Skeletal muscle satellite cell (primary cell): ENCODE measurements at regions not wholly inside any gene's neighbourhood (a gene's known extent, or its start where the extent isn't known, plus 50 kb on each side); places are given as distances from the start of the nearest gene placed in this dataset.
"Not testable (repeated sequence)": the region's sequence is repeated elsewhere in the genome, so short reads cannot be mapped to it uniquely, and the experiment has no call there.

Experiments used
- H3K27me3 ChIP-seq: 2 replicates; pipeline ENCODE4 v1.7.0; 2013; ENCODE audit warnings: low read length; ENCODE audit not compliant: control insufficient read depth, insufficient read depth
- H3K36me3 ChIP-seq: 2 replicates; pipeline ENCODE4 v1.7.0; 2013; ENCODE audit warnings: mild to moderate bottlenecking, control low read depth, low read length; ENCODE audit not compliant: insufficient read depth
- H3K4me1 ChIP-seq: 2 replicates; pipeline ENCODE4 v1.7.0; 2013; ENCODE audit warnings: low read length; ENCODE audit not compliant: control insufficient read depth, insufficient read depth
- H3K4me2 ChIP-seq: 2 replicates; pipeline ENCODE4 v1.7.0; 2013; ENCODE audit warnings: mild to moderate bottlenecking, low read length
- H3K4me3 ChIP-seq: 2 replicates; pipeline ENCODE4 v1.7.0; 2013; ENCODE audit warnings: low read length
- H3K9ac ChIP-seq: 2 replicates; pipeline ENCODE4 v1.7.0; 2013; ENCODE audit warnings: mild to moderate bottlenecking, low read depth, low read length, moderate library complexity
- H3K9me3 ChIP-seq: replicated peaks from 2 replicates; pipeline ENCODE4 v1.7.0; 2013; ENCODE audit warnings: mild to moderate bottlenecking, control low read depth, low read length

- Histone ChIP-seq H3K4me2 (no peak overlapping the region), H3K4me3 (no peak overlapping the region), H3K9ac (no peak overlapping the region), H3K4me1 (no peaks in the 10 kb centered on the region), H3K36me3 (no peaks in the 10 kb centered on the region), H3K27me3 (no peaks in the 10 kb centered on the region), H3K9me3 (no peaks in the 10 kb centered on the region)
Observed at GRCh38 chr3:139189943-139190342, 145.3 kb upstream of the PRR23C start.

- not testable (repeated sequence) for H3K36me3 ChIP-seq, H3K4me2 ChIP-seq, H3K9me3 ChIP-seq, H3K4me1 ChIP-seq, H3K27me3 ChIP-seq, H3K4me3 ChIP-seq, H3K9ac ChIP-seq
Observed at GRCh38 chr3:139194421-139194820, 149.4 kb upstream of the MRPS22 start.

GRCh38 chr3:139196146-139196545 lies 147.7 kb upstream of the MRPS22 start:
- not testable (repeated sequence) for H3K9ac ChIP-seq, H3K36me3 ChIP-seq, H3K9me3 ChIP-seq, H3K4me1 ChIP-seq, H3K4me3 ChIP-seq, H3K4me2 ChIP-seq, H3K27me3 ChIP-seq

- H3K36me3 ChIP-seq = no peaks in the 10 kb centered on the region
- no peak overlapping the region for H3K4me2 ChIP-seq
- H3K27me3 ChIP-seq = no peaks in the 10 kb centered on the region
- H3K4me3 ChIP-seq = no peak overlapping the region
- no peaks in the 10 kb centered on the region for H3K9me3 ChIP-seq
- no peak overlapping the region for H3K9ac ChIP-seq
- no peaks in the 10 kb centered on the region for H3K4me1 ChIP-seq
Observed at GRCh38 chr3:139197251-139197650, 146.6 kb upstream of the MRPS22 start.

- Histone ChIP-seq H3K9me3 (no peaks in the 10 kb centered on the region), H3K36me3 (no peaks in the 10 kb centered on the region), H3K4me1 (no peaks in the 10 kb centered on the region), H3K27me3 (no peaks in the 10 kb centered on the region), H3K4me3 (no peak overlapping the region), H3K9ac (no peak overlapping the region), H3K4me2 (no peak overlapping the region)
Observed at GRCh38 chr3:139198186-139198585, 145.6 kb upstream of the MRPS22 start.

GRCh38 chr3:139198929-139199328 lies 144.9 kb upstream of the MRPS22 start:
- Histone ChIP-seq H3K36me3 (no peaks in the 10 kb centered on the region), H3K9me3 (no peaks in the 10 kb centered on the region), H3K4me3 (no peak overlapping the region), H3K9ac (no peak overlapping the region), H3K4me1 (no peaks in the 10 kb centered on the region), H3K4me2 (no peak overlapping the region), H3K27me3 (no peaks in the 10 kb centered on the region)

- H3K4me3 ChIP-seq = no peak overlapping the region
- no peaks in the 10 kb centered on the region for H3K9me3 ChIP-seq
- no peaks in the 10 kb centered on the region for H3K27me3 ChIP-seq
- no peak overlapping the region for H3K4me2 ChIP-seq
- H3K36me3 ChIP-seq = no peaks in the 10 kb centered on the region
- H3K4me1 ChIP-seq = no peaks in the 10 kb centered on the region
- H3K9ac ChIP-seq = no peak overlapping the region
Observed at GRCh38 chr3:139199421-139200010, 144.3 kb upstream of the MRPS22 start.

- Histone ChIP-seq H3K27me3 (no peaks in the 10 kb centered on the region), H3K4me2 (no peak overlapping the region), H3K9me3 (no peaks in the 10 kb centered on the region), H3K4me1 (no peaks in the 10 kb centered on the region), H3K9ac (no peak overlapping the region), H3K36me3 (no peaks in the 10 kb centered on the region), H3K4me3 (no peak overlapping the region)
Observed at GRCh38 chr3:139201446-139202225, 142.2 kb upstream of the MRPS22 start.

- Histone ChIP-seq H3K9ac (no peak overlapping the region), H3K9me3 (no peaks in the 10 kb centered on the region), H3K4me3 (no peak overlapping the region), H3K4me1 (no peaks in the 10 kb centered on the region), H3K4me2 (no peak overlapping the region), H3K27me3 (no peaks in the 10 kb centered on the region), H3K36me3 (no peaks in the 10 kb centered on the region)
Observed at GRCh38 chr3:139202226-139202958, 141.4 kb upstream of the MRPS22 start.

GRCh38 chr3:139202959-139203349 lies 140.9 kb upstream of the MRPS22 start:
- Histone ChIP-seq H3K9me3 (no peaks in the 10 kb centered on the region), H3K4me2 (no peak overlapping the region), H3K4me1 (no peaks in the 10 kb centered on the region), H3K36me3 (no peaks in the 10 kb centered on the region), H3K9ac (no peak overlapping the region), H3K4me3 (no peak overlapping the region), H3K27me3 (no peaks in the 10 kb centered on the region)

GRCh38 chr3:139203752-139204151 lies 140.1 kb upstream of the MRPS22 start:
- no peaks in the 10 kb centered on the region for H3K9me3 ChIP-seq
- H3K4me3 ChIP-seq = no peak overlapping the region
- no peak overlapping the region for H3K4me2 ChIP-seq
- no peak overlapping the region for H3K9ac ChIP-seq
- H3K4me1 ChIP-seq = no peaks in the 10 kb centered on the region
- no peaks in the 10 kb centered on the region for H3K36me3 ChIP-seq
- H3K27me3 ChIP-seq = no peaks in the 10 kb centered on the region
